ENCODE measurements at regions not wholly inside any gene's neighbourhood (a gene's known extent, or its start where the extent isn't known, plus 50 kb on each side); places are given as distances from the start of the nearest gene placed in this dataset.

- in situ Hi-C loops (cut with HindIII; ENCODE audit: low pct_ligation_motif_present, low sequenced_read_pairs), result no loop called here
- H3K27ac ChIP-seq, result peak overlapping the region; percentile 88
- H3K4me3 ChIP-seq (ENCODE audit: low read depth, low read length), result no peak overlapping the region
- H3K27me3 ChIP-seq (replicated peaks), result no peaks in the 10 kb centered on the region
- TF ChIP-seq, protein P1, sequence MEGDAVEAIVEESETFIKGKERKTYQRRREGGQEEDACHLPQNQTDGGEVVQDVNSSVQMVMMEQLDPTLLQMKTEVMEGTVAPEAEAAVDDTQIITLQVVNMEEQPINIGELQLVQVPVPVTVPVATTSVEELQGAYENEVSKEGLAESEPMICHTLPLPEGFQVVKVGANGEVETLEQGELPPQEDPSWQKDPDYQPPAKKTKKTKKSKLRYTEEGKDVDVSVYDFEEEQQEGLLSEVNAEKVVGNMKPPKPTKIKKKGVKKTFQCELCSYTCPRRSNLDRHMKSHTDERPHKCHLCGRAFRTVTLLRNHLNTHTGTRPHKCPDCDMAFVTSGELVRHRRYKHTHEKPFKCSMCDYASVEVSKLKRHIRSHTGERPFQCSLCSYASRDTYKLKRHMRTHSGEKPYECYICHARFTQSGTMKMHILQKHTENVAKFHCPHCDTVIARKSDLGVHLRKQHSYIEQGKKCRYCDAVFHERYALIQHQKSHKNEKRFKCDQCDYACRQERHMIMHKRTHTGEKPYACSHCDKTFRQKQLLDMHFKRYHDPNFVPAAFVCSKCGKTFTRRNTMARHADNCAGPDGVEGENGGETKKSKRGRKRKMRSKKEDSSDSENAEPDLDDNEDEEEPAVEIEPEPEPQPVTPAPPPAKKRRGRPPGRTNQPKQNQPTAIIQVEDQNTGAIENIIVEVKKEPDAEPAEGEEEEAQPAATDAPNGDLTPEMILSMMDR (IDR thresholded peaks at IDR 0.05; ENCODE audit: low read depth, low read length, missing control alignments), result no peak
- H3K36me3 ChIP-seq (replicated peaks), result no peaks in the 10 kb centered on the region
- DNase-seq, result peak; percentile 42
Measured at GRCh38 chr3:43178891-43179366, 73.0 kb upstream of the POMGNT2 start.

- Histone ChIP-seq H3K4me3 (ENCODE audit: low read depth, low read length) (no peak overlapping the region), H3K27ac (no peak overlapping the region), H3K36me3 (replicated peaks) (no peaks in the 10 kb centered on the region), H3K27me3 (replicated peaks) (no peaks in the 10 kb centered on the region)
- TF ChIP-seq, protein P1 (IDR thresholded peaks at IDR 0.05; ENCODE audit: low read depth, low read length, missing control alignments), result no peak
- in situ Hi-C loops (cut with HindIII; ENCODE audit: low pct_ligation_motif_present, low sequenced_read_pairs), result no loop called here
- DNase-seq, result no peak
Measured at GRCh38 chr3:43177085-43177484, 71.2 kb upstream of the POMGNT2 start.

DNA sequence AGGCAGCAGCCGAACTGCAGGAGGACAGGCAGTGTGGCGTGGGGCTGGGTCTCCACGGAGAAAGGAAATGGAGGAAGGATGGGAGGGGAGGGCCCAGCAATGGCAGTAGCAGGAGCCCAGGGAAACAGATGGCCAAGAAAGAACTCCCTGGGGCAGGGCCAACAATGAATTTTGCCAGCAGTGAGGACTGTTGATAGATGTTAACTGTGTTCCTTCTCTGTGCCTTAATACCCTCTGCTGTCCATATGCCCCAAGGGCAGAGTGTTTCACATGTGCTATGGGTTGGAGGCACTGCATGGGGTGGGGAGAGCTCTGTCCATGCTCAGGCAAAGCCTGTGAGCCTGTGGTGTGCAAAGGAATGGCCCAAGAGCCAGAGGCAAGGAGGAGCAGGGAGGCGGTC lies 70.8 kb upstream of the POMGNT2 start:
- TF ChIP-seq, protein P1 (IDR thresholded peaks at IDR 0.05; ENCODE audit: low read depth, low read length, missing control alignments), result no peak
- H3K27ac ChIP-seq, result no peak overlapping the region
- H3K27me3 ChIP-seq (replicated peaks), result no peaks in the 10 kb centered on the region
- no peaks in the 10 kb centered on the region for H3K36me3 ChIP-seq (replicated peaks)
- DNase-seq, result no peak
- in situ Hi-C loops (cut with HindIII; ENCODE audit: low pct_ligation_motif_present, low sequenced_read_pairs), result no loop called here
- no peak overlapping the region for H3K4me3 ChIP-seq (ENCODE audit: low read depth, low read length)

GRCh38 chr3:43175541-43175940 lies 69.7 kb upstream of the POMGNT2 start:
- TF ChIP-seq, protein P1 (IDR thresholded peaks at IDR 0.05; ENCODE audit: low read depth, low read length, missing control alignments), result no peak
- Histone ChIP-seq H3K4me3 (ENCODE audit: low read depth, low read length) (no peak overlapping the region), H3K36me3 (replicated peaks) (no peaks in the 10 kb centered on the region), H3K27me3 (replicated peaks) (no peaks in the 10 kb centered on the region), H3K27ac (no peak overlapping the region)
- in situ Hi-C loops (cut with HindIII; ENCODE audit: low pct_ligation_motif_present, low sequenced_read_pairs), result no loop called here
- DNase-seq, result no peak

GRCh38 chr3:43173949-43174348 lies 68.1 kb upstream of the POMGNT2 start:
- H3K4me3 ChIP-seq (ENCODE audit: low read depth, low read length), result no peak overlapping the region
- TF ChIP-seq, protein P1 (IDR thresholded peaks at IDR 0.05; ENCODE audit: low read depth, low read length, missing control alignments), result no peak
- no peak overlapping the region for H3K27ac ChIP-seq
- H3K27me3 ChIP-seq (replicated peaks), result no peaks in the 10 kb centered on the region
- no peaks in the 10 kb centered on the region for H3K36me3 ChIP-seq (replicated peaks)
- no peak for DNase-seq
- in situ Hi-C loops (cut with HindIII; ENCODE audit: low pct_ligation_motif_present, low sequenced_read_pairs), result no loop called here

- DNase-seq, result no peak
- Histone ChIP-seq H3K27me3 (replicated peaks) (no peaks in the 10 kb centered on the region), H3K27ac (no peak overlapping the region), H3K36me3 (replicated peaks) (no peaks in the 10 kb centered on the region), H3K4me3 (ENCODE audit: low read depth, low read length) (no peak overlapping the region)
- in situ Hi-C loops (cut with HindIII; ENCODE audit: low pct_ligation_motif_present, low sequenced_read_pairs), result no loop called here
- TF ChIP-seq, protein P1 (IDR thresholded peaks at IDR 0.05; ENCODE audit: low read depth, low read length, missing control alignments), result no peak
Measured at GRCh38 chr3:43171748-43172147, 65.9 kb upstream of the POMGNT2 start.

Data from brain microvascular endothelial cell (primary cell).